RWPE1 (cell line): ENCODE measurements at regions not wholly inside any gene's neighbourhood (a gene's known extent, or its start where the extent isn't known, plus 50 kb on each side); places are given as distances from the start of the nearest gene placed in this dataset.

Experiments
- CTCF ChIA-PET: fragments of 350-600 bp; sonication (Branson Sonifier 250); formaldehyde crosslinking; extraction: SDS; loops from one replicate; lab custom pipeline; 2021; lab: Yijun Ruan, JAX
- POLR2A ChIA-PET: fragments of 400-600 bp; formaldehyde crosslinking; extraction: SDS; loops from one replicate; lab custom pipeline; 2020; ENCODE audit warnings: antibody characterized with exemption; ENCODE audit not compliant: low non-redundant PET; lab: Yijun Ruan, JAX
- DNase-seq: peaks from one replicate; pipeline ENCODE4 v3.0.0; 2012; ENCODE audit warnings: low spot score
- H3K27ac ChIP-seq: fragments of 450-650 bp; 2 replicates; pipeline ENCODE4 v1.5.1; 2017
- TF ChIP-seq, protein P1 (sequence below): fragments of 450-650 bp; conservative IDR thresholded peaks from 2 replicates; pipeline ENCODE4 v1.5.1; 2017; ENCODE audit warnings: low read depth, mild to moderate bottlenecking

- TF ChIP-seq, protein P1, sequence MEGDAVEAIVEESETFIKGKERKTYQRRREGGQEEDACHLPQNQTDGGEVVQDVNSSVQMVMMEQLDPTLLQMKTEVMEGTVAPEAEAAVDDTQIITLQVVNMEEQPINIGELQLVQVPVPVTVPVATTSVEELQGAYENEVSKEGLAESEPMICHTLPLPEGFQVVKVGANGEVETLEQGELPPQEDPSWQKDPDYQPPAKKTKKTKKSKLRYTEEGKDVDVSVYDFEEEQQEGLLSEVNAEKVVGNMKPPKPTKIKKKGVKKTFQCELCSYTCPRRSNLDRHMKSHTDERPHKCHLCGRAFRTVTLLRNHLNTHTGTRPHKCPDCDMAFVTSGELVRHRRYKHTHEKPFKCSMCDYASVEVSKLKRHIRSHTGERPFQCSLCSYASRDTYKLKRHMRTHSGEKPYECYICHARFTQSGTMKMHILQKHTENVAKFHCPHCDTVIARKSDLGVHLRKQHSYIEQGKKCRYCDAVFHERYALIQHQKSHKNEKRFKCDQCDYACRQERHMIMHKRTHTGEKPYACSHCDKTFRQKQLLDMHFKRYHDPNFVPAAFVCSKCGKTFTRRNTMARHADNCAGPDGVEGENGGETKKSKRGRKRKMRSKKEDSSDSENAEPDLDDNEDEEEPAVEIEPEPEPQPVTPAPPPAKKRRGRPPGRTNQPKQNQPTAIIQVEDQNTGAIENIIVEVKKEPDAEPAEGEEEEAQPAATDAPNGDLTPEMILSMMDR: no peak
These were observed 79.3 kb upstream of the ADCY1 start for GRCh38 chr7:45494885-45495284.

GRCh38 chr7:45495618-45496017, 78.5 kb upstream of the ADCY1 start:
- POLR2A ChIA-PET: no interaction called here
- DNase-seq: no peak
- TF ChIP-seq, protein P1: no peak
- CTCF ChIA-PET: no interaction called here
- no peak overlapping the region for H3K27ac ChIP-seq

More at GRCh38 chr7:45494885-45495284, 79.3 kb upstream of the ADCY1 start:
- no peak for DNase-seq
- ChIA-PET CTCF (no interaction called here), POLR2A (no interaction called here)
- H3K27ac ChIP-seq: no peak overlapping the region

- TF ChIP-seq, protein P1: no peak
- no peak overlapping the region for H3K27ac ChIP-seq
- ChIA-PET CTCF (no interaction called here), POLR2A (no interaction called here)
- no peak for DNase-seq
These were observed 73.9 kb upstream of the ADCY1 start for GRCh38 chr7:45500257-45500656.

- ChIA-PET CTCF (no interaction called here), POLR2A (no interaction called here)
- TF ChIP-seq, protein P1: no peak
- H3K27ac ChIP-seq: no peak overlapping the region
- DNase-seq: no peak
These were observed 72.4 kb upstream of the ADCY1 start for GRCh38 chr7:45501791-45502190.

DNA sequence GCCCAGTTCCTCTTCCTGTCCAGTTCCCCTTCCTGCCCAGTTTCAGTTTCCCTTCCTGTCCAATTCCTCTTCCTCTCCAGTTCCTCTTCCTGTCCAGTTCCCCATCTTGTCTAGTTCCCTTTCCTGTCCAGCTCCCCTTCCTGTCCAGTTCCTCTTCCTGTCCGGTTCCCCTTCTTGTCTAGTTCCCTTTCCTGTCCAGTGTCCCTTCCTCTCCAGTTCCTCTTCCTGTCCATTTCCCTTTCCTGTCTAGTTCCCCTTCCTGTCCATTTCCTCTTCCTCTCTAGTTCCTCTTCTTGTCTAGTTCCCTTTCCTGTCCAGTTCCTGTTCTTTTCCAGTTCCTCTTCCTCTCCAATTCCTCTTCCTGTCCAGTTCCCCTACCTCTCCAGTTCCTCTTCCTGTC, 68.1 kb upstream of the ADCY1 start:
- no peak overlapping the region for H3K27ac ChIP-seq
- TF ChIP-seq, protein P1: no peak
- ChIA-PET CTCF (no interaction called here), POLR2A (no interaction called here)
- no peak for DNase-seq

DNA sequence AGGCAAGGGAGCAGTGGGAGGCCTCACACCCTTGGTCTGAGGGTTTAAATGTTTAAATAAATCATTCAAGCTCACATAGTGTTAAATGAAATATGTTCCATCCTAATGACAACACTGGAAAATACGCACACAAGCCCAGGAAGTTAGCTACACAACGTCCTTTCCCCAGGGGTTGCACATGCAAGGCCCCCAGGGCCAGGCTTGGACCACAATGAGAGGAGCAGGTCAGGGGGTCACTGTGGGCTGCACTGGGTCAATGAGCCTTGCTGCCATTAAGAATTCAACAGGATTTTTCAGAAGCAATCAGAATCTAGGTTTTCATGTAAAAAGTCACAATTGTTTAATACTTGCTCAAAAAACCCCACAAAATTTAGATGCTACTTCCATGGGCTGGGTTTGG, 64.9 kb upstream of the ADCY1 start:
- POLR2A ChIA-PET: no interaction called here
- CTCF ChIA-PET: no interaction called here
- TF ChIP-seq, protein P1: no peak
- H3K27ac ChIP-seq: no peak overlapping the region
- DNase-seq: no peak
